WTC11 (cell line): ENCODE measurements at regions not wholly inside any gene's neighbourhood (a gene's known extent, or its start where the extent isn't known, plus 50 kb on each side); places are given as distances from the start of the nearest gene placed in this dataset.

Experiments
- ATAC-seq: fragments of 200-7000 bp; cut with Tn5 transposase; 2 replicates; pipeline ENCODE4 v1.10.0; 2021; ENCODE audit warnings: mild to moderate bottlenecking, moderate library complexity
- CTCF ChIA-PET: fragments of 300-600 bp; sonication (Branson Sonifier 250); formaldehyde crosslinking; loops from one replicate; lab custom pipeline; 2021; ENCODE audit warnings: antibody characterized with exemption; lab: Charles Lee
- POLR2A ChIA-PET: fragments of 350-600 bp; sonication (Branson Sonifier 250); formaldehyde crosslinking; loops from one replicate; lab custom pipeline; 2021; ENCODE audit warnings: antibody characterized with exemption; lab: Charles Lee
- DNase-seq: peaks from one replicate; pipeline ENCODE4 v3.0.0; 2021; ENCODE audit warnings: low spot score
- H3K27ac Mint-ChIP-seq: 2 replicates; pipeline ENCODE4 v1.8.0; 2021; ENCODE audit warnings: mixed read lengths
- H3K27me3 Mint-ChIP-seq: 2 replicates; pipeline ENCODE4 v1.8.0; 2021; ENCODE audit warnings: low read depth, mild to moderate bottlenecking, moderate library complexity, mixed read lengths
- H3K36me3 Mint-ChIP-seq: 2 replicates; pipeline ENCODE4 v1.8.0; 2021; ENCODE audit warnings: mixed read lengths
- H3K4me1 Mint-ChIP-seq: 2 replicates; pipeline ENCODE4 v1.8.0; 2022; ENCODE audit warnings: mixed read lengths
- H3K4me3 Mint-ChIP-seq: 2 replicates; pipeline ENCODE4 v1.8.0; 2021; ENCODE audit warnings: mild to moderate bottlenecking, moderate library complexity, mixed read lengths
- H3K9me3 Mint-ChIP-seq: 2 replicates; pipeline ENCODE4 v1.8.0; 2021; ENCODE audit warnings: mixed read lengths
- ARID4B ChIP-seq: sonication (generic); formaldehyde crosslinking; IDR thresholded peaks from 2 replicates; pipeline ENCODE4 v1.8.0; 2023; ENCODE audit warnings: missing genetic modification reagents, mild to moderate bottlenecking, borderline replicate concordance
- ATF2 ChIP-seq: sonication (generic); formaldehyde crosslinking; IDR thresholded peaks from 2 replicates; pipeline ENCODE4 v1.8.1; 2022; ENCODE audit warnings: low read depth, missing genetic modification reagents, borderline replicate concordance
- EMX1 ChIP-seq: fragments of 250-450 bp; sonication (Bioruptor Pico); IDR thresholded peaks from 2 replicates; pipeline ENCODE4 v1.8.0; 2021; ENCODE audit warnings: mild to moderate bottlenecking
- FOXJ3 ChIP-seq: sonication (generic); formaldehyde crosslinking; IDR thresholded peaks from 2 replicates; pipeline ENCODE4 v1.9.0; 2021; ENCODE audit warnings: missing genetic modification reagents, mild to moderate bottlenecking, borderline replicate concordance
- MLX ChIP-seq: sonication (generic); formaldehyde crosslinking; IDR thresholded peaks from 2 replicates; pipeline ENCODE4 v1.8.1; 2023; ENCODE audit warnings: mild to moderate bottlenecking, missing genetic modification reagents, moderate library complexity
- NFATC4 ChIP-seq: fragments of 250-450 bp; sonication (Bioruptor Pico); IDR thresholded peaks from 2 replicates; pipeline ENCODE4 v1.9.0; 2021; ENCODE audit warnings: mild to moderate bottlenecking
- NR1H2 ChIP-seq: sonication (generic); formaldehyde crosslinking; IDR thresholded peaks from 2 replicates; pipeline ENCODE4 v1.9.0; 2021; ENCODE audit warnings: mild to moderate bottlenecking, moderate library complexity, missing genetic modification reagents
- SMAD3 ChIP-seq: sonication (generic); formaldehyde crosslinking; IDR thresholded peaks from 2 replicates; pipeline ENCODE4 v1.8.0; 2022; ENCODE audit warnings: missing genetic modification reagents, mild to moderate bottlenecking, borderline replicate concordance
- ZNF219 ChIP-seq: sonication (generic); formaldehyde crosslinking; IDR thresholded peaks from 2 replicates; pipeline ENCODE4 v1.8.0; 2023; ENCODE audit warnings: missing genetic modification reagents, mild to moderate bottlenecking, borderline replicate concordance
- ZNF263 ChIP-seq: sonication (generic); formaldehyde crosslinking; IDR thresholded peaks from 2 replicates; pipeline ENCODE4 v1.8.1; 2022; ENCODE audit warnings: low read depth, mild to moderate bottlenecking, moderate library complexity, missing genetic modification reagents
- ZNF512 ChIP-seq: sonication (generic); formaldehyde crosslinking; IDR thresholded peaks from 2 replicates; pipeline ENCODE4 v1.8.1; 2022; ENCODE audit warnings: missing genetic modification reagents, borderline replicate concordance
- ZNF671 ChIP-seq: fragments of 250-450 bp; sonication (Bioruptor Pico); IDR thresholded peaks from 2 replicates; pipeline ENCODE4 v1.8.0; 2021; ENCODE audit warnings: mild to moderate bottlenecking
- TF ChIP-seq, protein P1 (sequence below): sonication (generic); formaldehyde crosslinking; IDR thresholded peaks from 2 replicates; pipeline ENCODE4 v1.8.0; 2022; ENCODE audit warnings: mild to moderate bottlenecking, missing genetic modification reagents
- TF ChIP-seq, protein P2 (sequence below): sonication (generic); formaldehyde crosslinking; conservative IDR thresholded peaks from 2 replicates; pipeline ENCODE4 v1.8.1; 2023; ENCODE audit warnings: mild to moderate bottlenecking, low read depth, missing genetic modification reagents, moderate library complexity
- TF ChIP-seq, protein P3 (sequence below): sonication (generic); formaldehyde crosslinking; IDR thresholded peaks from 2 replicates; pipeline ENCODE4 v1.8.1; 2023; ENCODE audit warnings: mild to moderate bottlenecking, missing genetic modification reagents

GRCh38 chr4:28351826-28352225 lies 1491.2 kb downstream of the STIM2 start:
- peaks cover 23% of the 10 kb centered on the region for H3K4me1 Mint-ChIP-seq
- CTCF ChIA-PET: no interaction called here

DNA sequence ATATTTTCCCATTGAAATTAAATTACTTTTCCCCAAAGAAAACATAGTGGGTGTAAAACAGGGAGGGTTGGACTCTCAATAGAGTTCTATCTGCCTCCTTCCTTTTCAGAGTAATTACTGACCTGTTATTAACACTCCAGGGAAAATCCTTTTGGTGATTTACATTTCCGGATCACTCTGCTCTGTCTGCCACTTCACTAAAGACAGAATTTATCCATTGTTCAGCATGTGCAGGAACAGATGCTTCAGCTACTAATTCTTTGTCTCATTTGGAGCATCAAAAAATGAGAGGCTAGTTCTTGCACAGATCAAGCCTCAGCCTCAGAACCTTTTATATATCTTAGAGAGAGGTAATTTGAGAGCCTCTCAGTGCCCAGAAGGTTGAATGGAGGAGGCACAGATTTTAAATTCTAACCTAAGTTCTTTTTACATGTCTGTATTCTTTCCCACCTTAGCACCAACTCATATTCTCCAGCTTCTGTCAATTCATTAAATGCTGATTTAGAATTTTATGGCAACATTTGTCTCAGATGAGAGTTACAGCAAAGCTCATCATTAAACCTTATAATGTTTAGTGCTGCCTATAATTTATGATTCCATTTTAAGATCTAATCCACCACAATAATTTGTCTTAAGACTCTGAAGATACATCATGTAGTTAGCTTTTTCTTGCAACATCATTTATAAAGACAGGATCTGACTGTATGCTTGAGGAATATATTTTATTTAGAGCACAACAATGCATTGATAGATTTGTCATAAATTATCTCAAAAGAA lies 1494.4 kb downstream of the STIM2 start:
- ChIA-PET POLR2A (no interaction called here), CTCF (no interaction called here)
- Mint-ChIP-seq H3K4me3 (no peak overlapping the region), H3K27me3 (no peaks in the 10 kb centered on the region), H3K36me3 (peaks cover 17% of the 10 kb centered on the region), H3K4me1 (peaks cover 23% of the 10 kb centered on the region), H3K27ac (no peak overlapping the region), H3K9me3 (peaks cover 17% of the 10 kb centered on the region)
- TF ChIP-seq ARID4B (CRISPR knock-in tag) (no peak), MLX (no peak), ZNF219 (no peak), NR1H2 (CRISPR knock-in tag) (no peak), ZNF671 (CRISPR knock-in tag) (no peak), NFATC4 (CRISPR knock-in tag) (no peak), SMAD3 (CRISPR knock-in tag) (no peak), ZNF263 (CRISPR knock-in tag) (no peak)
- TF ChIP-seq, protein P1, sequence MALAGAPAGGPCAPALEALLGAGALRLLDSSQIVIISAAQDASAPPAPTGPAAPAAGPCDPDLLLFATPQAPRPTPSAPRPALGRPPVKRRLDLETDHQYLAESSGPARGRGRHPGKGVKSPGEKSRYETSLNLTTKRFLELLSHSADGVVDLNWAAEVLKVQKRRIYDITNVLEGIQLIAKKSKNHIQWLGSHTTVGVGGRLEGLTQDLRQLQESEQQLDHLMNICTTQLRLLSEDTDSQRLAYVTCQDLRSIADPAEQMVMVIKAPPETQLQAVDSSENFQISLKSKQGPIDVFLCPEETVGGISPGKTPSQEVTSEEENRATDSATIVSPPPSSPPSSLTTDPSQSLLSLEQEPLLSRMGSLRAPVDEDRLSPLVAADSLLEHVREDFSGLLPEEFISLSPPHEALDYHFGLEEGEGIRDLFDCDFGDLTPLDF: no peak
- TF ChIP-seq, protein P2, sequence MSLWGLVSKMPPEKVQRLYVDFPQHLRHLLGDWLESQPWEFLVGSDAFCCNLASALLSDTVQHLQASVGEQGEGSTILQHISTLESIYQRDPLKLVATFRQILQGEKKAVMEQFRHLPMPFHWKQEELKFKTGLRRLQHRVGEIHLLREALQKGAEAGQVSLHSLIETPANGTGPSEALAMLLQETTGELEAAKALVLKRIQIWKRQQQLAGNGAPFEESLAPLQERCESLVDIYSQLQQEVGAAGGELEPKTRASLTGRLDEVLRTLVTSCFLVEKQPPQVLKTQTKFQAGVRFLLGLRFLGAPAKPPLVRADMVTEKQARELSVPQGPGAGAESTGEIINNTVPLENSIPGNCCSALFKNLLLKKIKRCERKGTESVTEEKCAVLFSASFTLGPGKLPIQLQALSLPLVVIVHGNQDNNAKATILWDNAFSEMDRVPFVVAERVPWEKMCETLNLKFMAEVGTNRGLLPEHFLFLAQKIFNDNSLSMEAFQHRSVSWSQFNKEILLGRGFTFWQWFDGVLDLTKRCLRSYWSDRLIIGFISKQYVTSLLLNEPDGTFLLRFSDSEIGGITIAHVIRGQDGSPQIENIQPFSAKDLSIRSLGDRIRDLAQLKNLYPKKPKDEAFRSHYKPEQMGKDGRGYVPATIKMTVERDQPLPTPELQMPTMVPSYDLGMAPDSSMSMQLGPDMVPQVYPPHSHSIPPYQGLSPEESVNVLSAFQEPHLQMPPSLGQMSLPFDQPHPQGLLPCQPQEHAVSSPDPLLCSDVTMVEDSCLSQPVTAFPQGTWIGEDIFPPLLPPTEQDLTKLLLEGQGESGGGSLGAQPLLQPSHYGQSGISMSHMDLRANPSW (CRISPR knock-in tag): no peak
- ATAC-seq: peak; percentile 22; the same call in 1 of the 2 replicates
- no peak for DNase-seq

More at GRCh38 chr4:28351826-28352225, 1491.2 kb downstream of the STIM2 start:
- TF ChIP-seq, protein P3, sequence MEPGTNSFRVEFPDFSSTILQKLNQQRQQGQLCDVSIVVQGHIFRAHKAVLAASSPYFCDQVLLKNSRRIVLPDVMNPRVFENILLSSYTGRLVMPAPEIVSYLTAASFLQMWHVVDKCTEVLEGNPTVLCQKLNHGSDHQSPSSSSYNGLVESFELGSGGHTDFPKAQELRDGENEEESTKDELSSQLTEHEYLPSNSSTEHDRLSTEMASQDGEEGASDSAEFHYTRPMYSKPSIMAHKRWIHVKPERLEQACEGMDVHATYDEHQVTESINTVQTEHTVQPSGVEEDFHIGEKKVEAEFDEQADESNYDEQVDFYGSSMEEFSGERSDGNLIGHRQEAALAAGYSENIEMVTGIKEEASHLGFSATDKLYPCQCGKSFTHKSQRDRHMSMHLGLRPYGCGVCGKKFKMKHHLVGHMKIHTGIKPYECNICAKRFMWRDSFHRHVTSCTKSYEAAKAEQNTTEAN (CRISPR knock-in tag): no peak
- TF ChIP-seq ZNF512 (CRISPR knock-in tag) (no peak), EMX1 (CRISPR knock-in tag) (no peak), ATF2 (CRISPR knock-in tag) (no peak), FOXJ3 (no peak)
- TF ChIP-seq, all 79 proteins: peak for 0
- Mint-ChIP-seq H3K9me3 (peaks cover 17% of the 10 kb centered on the region), H3K27ac (no peak overlapping the region), H3K36me3 (peaks cover 17% of the 10 kb centered on the region), H3K4me3 (no peak overlapping the region), H3K27me3 (no peaks in the 10 kb centered on the region)
- ATAC-seq (no peak), DNase-seq (no peak)
- POLR2A ChIA-PET: no interaction called here
